ENCODE measurements at regions not wholly inside any gene's neighbourhood (a gene's known extent, or its start where the extent isn't known, plus 50 kb on each side); places are given as distances from the start of the nearest gene placed in this dataset.

DNA sequence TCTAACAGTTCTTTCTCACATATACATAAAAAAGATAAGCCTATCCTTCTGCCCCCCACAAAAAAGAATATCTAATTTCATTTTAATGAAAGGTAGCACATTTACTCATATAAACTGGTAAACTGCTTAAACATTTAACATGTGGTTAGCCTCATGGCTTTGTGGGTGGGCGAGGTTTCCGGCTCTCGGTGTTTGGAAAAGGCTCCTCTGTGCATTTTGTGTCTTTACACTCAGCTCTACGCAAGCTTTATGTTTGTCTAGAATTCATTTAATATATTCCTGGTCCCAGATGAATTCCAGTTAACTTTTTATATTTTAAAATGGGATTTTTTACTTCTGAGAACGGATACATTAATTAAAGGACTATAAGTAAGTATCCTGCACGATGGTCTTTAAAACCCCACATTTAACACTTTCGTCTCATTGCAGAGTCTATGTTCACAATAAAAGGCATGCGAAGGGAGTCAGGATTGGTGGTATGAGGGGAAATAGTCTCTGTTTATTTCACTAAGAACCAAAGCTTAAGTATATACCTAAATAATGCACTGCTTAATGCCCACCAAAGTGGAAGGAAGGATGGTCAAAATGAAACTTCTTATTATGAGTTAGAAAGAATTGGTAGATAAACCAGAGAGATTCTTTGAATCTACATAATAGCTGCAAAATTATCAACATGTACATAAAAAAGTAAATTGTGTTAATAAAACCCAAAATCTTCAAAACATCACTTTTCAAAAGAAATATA lies 197.2 kb downstream of the CRPPA start:
- TF ChIP-seq POLR2A (IDR thresholded peaks at IDR 0.05; ENCODE audit: extremely low read depth, insufficient read length) (no peak), MYC (IDR thresholded peaks at IDR 0.05; ENCODE audit: low read depth, low read length) (no peak)
- TF ChIP-seq, protein P1, sequence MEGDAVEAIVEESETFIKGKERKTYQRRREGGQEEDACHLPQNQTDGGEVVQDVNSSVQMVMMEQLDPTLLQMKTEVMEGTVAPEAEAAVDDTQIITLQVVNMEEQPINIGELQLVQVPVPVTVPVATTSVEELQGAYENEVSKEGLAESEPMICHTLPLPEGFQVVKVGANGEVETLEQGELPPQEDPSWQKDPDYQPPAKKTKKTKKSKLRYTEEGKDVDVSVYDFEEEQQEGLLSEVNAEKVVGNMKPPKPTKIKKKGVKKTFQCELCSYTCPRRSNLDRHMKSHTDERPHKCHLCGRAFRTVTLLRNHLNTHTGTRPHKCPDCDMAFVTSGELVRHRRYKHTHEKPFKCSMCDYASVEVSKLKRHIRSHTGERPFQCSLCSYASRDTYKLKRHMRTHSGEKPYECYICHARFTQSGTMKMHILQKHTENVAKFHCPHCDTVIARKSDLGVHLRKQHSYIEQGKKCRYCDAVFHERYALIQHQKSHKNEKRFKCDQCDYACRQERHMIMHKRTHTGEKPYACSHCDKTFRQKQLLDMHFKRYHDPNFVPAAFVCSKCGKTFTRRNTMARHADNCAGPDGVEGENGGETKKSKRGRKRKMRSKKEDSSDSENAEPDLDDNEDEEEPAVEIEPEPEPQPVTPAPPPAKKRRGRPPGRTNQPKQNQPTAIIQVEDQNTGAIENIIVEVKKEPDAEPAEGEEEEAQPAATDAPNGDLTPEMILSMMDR (IDR thresholded peaks at IDR 0.05; ENCODE audit: low read depth, low read length) = no peak
- TF ChIP-seq, protein P2, sequence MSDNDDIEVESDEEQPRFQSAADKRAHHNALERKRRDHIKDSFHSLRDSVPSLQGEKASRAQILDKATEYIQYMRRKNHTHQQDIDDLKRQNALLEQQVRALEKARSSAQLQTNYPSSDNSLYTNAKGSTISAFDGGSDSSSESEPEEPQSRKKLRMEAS (IDR thresholded peaks at IDR 0.05; ENCODE audit: low read depth, low read length) = no peak

All from NB4 (cell line).